DND-41 (cell line): ENCODE measurements at regions not wholly inside any gene's neighbourhood (a gene's known extent, or its start where the extent isn't known, plus 50 kb on each side); places are given as distances from the start of the nearest gene placed in this dataset.

ENCODE experiments used
- CTCF ChIP-seq: IDR thresholded peaks from 2 replicates; pipeline ENCODE4 v1.5.1; 2012; ENCODE audit warnings: borderline replicate concordance, low read length, moderate library complexity, mild to moderate bottlenecking; ENCODE audit not compliant: poor library complexity, severe bottlenecking; ENCODE audit errors: extremely low read depth
- EZH2 ChIP-seq: IDR thresholded peaks from 3 replicates; pipeline ENCODE4 v1.6.1; 2012; ENCODE audit warnings: borderline replicate concordance, low read depth, mild to moderate bottlenecking, moderate library complexity, low read length, inconsistent platforms; ENCODE audit not compliant: severe bottlenecking

- TF ChIP-seq CTCF (no peak), EZH2 (no peak)
These were observed 957.9 kb upstream of the PRKX start for GRCh38 chrX:4671344-4671743.
